GM23338 (cell line): ENCODE measurements at regions not wholly inside any gene's neighbourhood (a gene's known extent, or its start where the extent isn't known, plus 50 kb on each side); places are given as distances from the start of the nearest gene placed in this dataset.

Experiments used
- ATAC-seq: fragments of 200-7000 bp; cut with Tn5 transposase; 3 replicates; pipeline ENCODE4 v1.9.1; 2020
- DNase-seq: peaks from one replicate; pipeline ENCODE4 v3.0.0-alpha.2; 2015; ENCODE audit warnings: low spot score
- H2AFZ ChIP-seq: fragments of 200-600 bp; sonication (generic); 2 replicates; pipeline ENCODE4 v1.8.0; 2016; ENCODE audit warnings: antibody characterized with exemption, mild to moderate bottlenecking, moderate library complexity
- H3F3A ChIP-seq: fragments of 200-600 bp; sonication (generic); replicated peaks from 2 replicates; pipeline ENCODE4 v1.8.0; 2017; ENCODE audit warnings: antibody characterized with exemption, mixed run types, low read depth
- H3K27ac ChIP-seq: fragments of 200-600 bp; sonication (generic); 2 replicates; pipeline ENCODE4 v1.6.1; 2016; ENCODE audit warnings: low read depth
- H3K27me3 ChIP-seq: fragments of 200-600 bp; sonication (generic); 2 replicates; pipeline ENCODE4 v1.8.0; 2016; ENCODE audit warnings: mild to moderate bottlenecking, mixed run types, moderate library complexity; ENCODE audit not compliant: insufficient read depth
- H3K36me3 ChIP-seq: fragments of 200-600 bp; sonication (generic); 2 replicates; pipeline ENCODE4 v1.8.0; 2016; ENCODE audit warnings: mild to moderate bottlenecking; ENCODE audit not compliant: insufficient read depth
- H3K4me1 ChIP-seq: fragments of 200-600 bp; sonication (generic); 2 replicates; pipeline ENCODE4 v1.8.0; 2016; ENCODE audit warnings: mild to moderate bottlenecking, moderate library complexity; ENCODE audit not compliant: insufficient read depth
- H3K4me2 ChIP-seq: fragments of 200-600 bp; sonication (generic); 2 replicates; pipeline ENCODE4 v1.7.1; 2017; ENCODE audit warnings: mixed run types
- H3K4me3 ChIP-seq: fragments of 200-600 bp; sonication (generic); 2 replicates; pipeline ENCODE4 v1.6.1; 2016; ENCODE audit warnings: mixed run types
- H3K79me2 ChIP-seq: fragments of 200-600 bp; sonication (generic); replicated peaks from 2 replicates; pipeline ENCODE4 v1.8.0; 2017; ENCODE audit warnings: mild to moderate bottlenecking; ENCODE audit not compliant: insufficient read depth
- H3K9me2 ChIP-seq: fragments of 200-600 bp; sonication (generic); 2 replicates; pipeline ENCODE4 v1.8.0; 2017; ENCODE audit not compliant: insufficient read depth
- H4K20me1 ChIP-seq: fragments of 200-600 bp; sonication (generic); replicated peaks from 2 replicates; pipeline ENCODE4 v1.8.0; 2017; ENCODE audit warnings: mild to moderate bottlenecking; ENCODE audit not compliant: insufficient read depth
- H3K27ac Mint-ChIP-seq: 2 replicates; pipeline ENCODE4 v1.8.0; 2020; ENCODE audit warnings: inconsistent platforms, mild to moderate bottlenecking, moderate library complexity, mixed read lengths
- H3K27me3 Mint-ChIP-seq: 3 replicates; pipeline ENCODE4 v1.8.0; 2022; ENCODE audit warnings: low read depth, mild to moderate bottlenecking, moderate library complexity, mixed read lengths, inconsistent platforms; ENCODE audit not compliant: insufficient read depth, poor library complexity
- H3K36me3 Mint-ChIP-seq: 3 replicates; pipeline ENCODE4 v1.8.0; 2021; ENCODE audit warnings: low read depth, mild to moderate bottlenecking, inconsistent platforms, moderate library complexity, mixed read lengths
- H3K4me1 Mint-ChIP-seq: 3 replicates; pipeline ENCODE4 v1.8.0; 2020; ENCODE audit warnings: mild to moderate bottlenecking, inconsistent platforms, mixed read lengths
- H3K4me3 Mint-ChIP-seq: 3 replicates; pipeline ENCODE4 v1.8.0; 2021; ENCODE audit warnings: moderate library complexity, mild to moderate bottlenecking, inconsistent platforms, mixed read lengths
- H3K9me3 Mint-ChIP-seq: 3 replicates; pipeline ENCODE4 v1.8.0; 2020; ENCODE audit warnings: moderate library complexity, mild to moderate bottlenecking, inconsistent platforms, mixed read lengths
- ETS1 ChIP-seq: IDR thresholded peaks from 2 replicates; pipeline ENCODE4 v1.6.1; 2016; ENCODE audit warnings: antibody characterized with exemption
- JUNB ChIP-seq: IDR thresholded peaks from one replicate; pipeline ENCODE4 v1.6.1; 2016; ENCODE audit warnings: antibody characterized with exemption; ENCODE audit not compliant: unreplicated experiment
- NANOG ChIP-seq: IDR thresholded peaks from 2 replicates; pipeline ENCODE4 v1.6.1; 2016; ENCODE audit warnings: antibody characterized with exemption, borderline replicate concordance
- REST ChIP-seq: IDR thresholded peaks from one replicate; pipeline ENCODE4 v1.6.1; 2018; ENCODE audit warnings: antibody characterized with exemption; ENCODE audit not compliant: unreplicated experiment
- STAT1 ChIP-seq: IDR thresholded peaks from one replicate; pipeline ENCODE4 v1.6.1; 2016; ENCODE audit warnings: antibody characterized with exemption; ENCODE audit not compliant: unreplicated experiment
- ZNF114 ChIP-seq: fragments of 250-450 bp; sonication (Bioruptor Pico); IDR thresholded peaks from 2 replicates; pipeline ENCODE4 v1.5.0; 2020; ENCODE audit warnings: mild to moderate bottlenecking, moderate library complexity
- ZNF462 ChIP-seq: fragments of 250-450 bp; sonication (Bioruptor Pico); IDR thresholded peaks from 2 replicates; pipeline ENCODE4 v1.5.0; 2020; ENCODE audit warnings: mild to moderate bottlenecking, moderate library complexity

- Mint-ChIP-seq H3K4me1 (no peaks in the 10 kb centered on the region), H3K4me3 (no peak overlapping the region), H3K36me3 (no peaks in the 10 kb centered on the region), H3K27ac (no peak overlapping the region), H3K9me3 (no peaks in the 10 kb centered on the region), H3K27me3 (no peaks in the 10 kb centered on the region)
- H3F3A ChIP-seq: no peaks in the 10 kb centered on the region
- no peaks in the 10 kb centered on the region for H3K36me3 ChIP-seq
- H4K20me1 ChIP-seq: no peaks in the 10 kb centered on the region
- no peak overlapping the region for H3K4me3 ChIP-seq
- no peak overlapping the region for H3K27ac ChIP-seq
- no peak for TF ChIP-seq NANOG
- no peak for TF ChIP-seq REST
- no peak for TF ChIP-seq ZNF114 (CRISPR knock-in tag)
- TF ChIP-seq STAT1: no peak
- no peak for TF ChIP-seq ETS1
- no peak for TF ChIP-seq JUNB
- no peak for TF ChIP-seq ZNF462 (CRISPR knock-in tag)
- DNase-seq (no peak), ATAC-seq (no peak)
- H3K9me2 ChIP-seq: 0 out of 2 replicates have a peak, but pooled peaks cover 3% of the 10 kb centered on the region
- H2AFZ ChIP-seq: no peak overlapping the region
- no peaks in the 10 kb centered on the region for H3K27me3 ChIP-seq
- no peak overlapping the region for H3K4me2 ChIP-seq
- H3K79me2 ChIP-seq: no peaks in the 10 kb centered on the region
- no peaks in the 10 kb centered on the region for H3K4me1 ChIP-seq
These were observed 1010.8 kb upstream of the AGA start for GRCh38 chr4:178453057-178453456.
